ENCODE measurements at regions not wholly inside any gene's neighbourhood (a gene's known extent, or its start where the extent isn't known, plus 50 kb on each side); places are given as distances from the start of the nearest gene placed in this dataset.

DNA sequence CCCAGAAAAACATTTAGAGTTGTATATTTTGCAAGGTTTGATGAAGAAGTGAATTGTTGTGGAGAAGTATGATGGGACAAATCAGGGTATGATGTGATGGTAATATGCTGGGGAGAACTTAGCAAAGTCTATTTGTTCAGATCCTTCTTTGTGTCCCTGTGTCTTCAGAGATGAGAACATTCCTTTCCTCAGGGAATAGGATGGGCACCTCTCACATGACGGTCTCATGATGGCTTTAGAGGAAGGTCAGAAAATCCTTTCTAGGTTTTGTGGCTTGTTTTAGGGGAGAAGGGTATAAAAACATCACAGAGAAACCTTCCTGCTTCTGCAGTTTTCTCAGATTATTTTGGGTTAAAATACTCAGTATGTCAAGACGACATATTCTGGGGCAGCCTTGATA lies 171.3 kb upstream of the NRIP1 start:
- no peaks in the 10 kb centered on the region for H3K4me1 ChIP-seq (ENCODE audit: control insufficient read depth in 2 of 3, insufficient read depth in 2 of 3, low read depth in 1 of 3, low read length in 3 of 3)
- no peak overlapping the region for H3K9ac ChIP-seq (ENCODE audit: low read length in 3 of 3)
- H3K36me3 ChIP-seq (ENCODE audit: control insufficient read depth in 2 of 3, insufficient read depth in 3 of 3, low read length in 3 of 3), result no peaks in the 10 kb centered on the region
- TF ChIP-seq, protein P1, sequence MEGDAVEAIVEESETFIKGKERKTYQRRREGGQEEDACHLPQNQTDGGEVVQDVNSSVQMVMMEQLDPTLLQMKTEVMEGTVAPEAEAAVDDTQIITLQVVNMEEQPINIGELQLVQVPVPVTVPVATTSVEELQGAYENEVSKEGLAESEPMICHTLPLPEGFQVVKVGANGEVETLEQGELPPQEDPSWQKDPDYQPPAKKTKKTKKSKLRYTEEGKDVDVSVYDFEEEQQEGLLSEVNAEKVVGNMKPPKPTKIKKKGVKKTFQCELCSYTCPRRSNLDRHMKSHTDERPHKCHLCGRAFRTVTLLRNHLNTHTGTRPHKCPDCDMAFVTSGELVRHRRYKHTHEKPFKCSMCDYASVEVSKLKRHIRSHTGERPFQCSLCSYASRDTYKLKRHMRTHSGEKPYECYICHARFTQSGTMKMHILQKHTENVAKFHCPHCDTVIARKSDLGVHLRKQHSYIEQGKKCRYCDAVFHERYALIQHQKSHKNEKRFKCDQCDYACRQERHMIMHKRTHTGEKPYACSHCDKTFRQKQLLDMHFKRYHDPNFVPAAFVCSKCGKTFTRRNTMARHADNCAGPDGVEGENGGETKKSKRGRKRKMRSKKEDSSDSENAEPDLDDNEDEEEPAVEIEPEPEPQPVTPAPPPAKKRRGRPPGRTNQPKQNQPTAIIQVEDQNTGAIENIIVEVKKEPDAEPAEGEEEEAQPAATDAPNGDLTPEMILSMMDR (IDR thresholded peaks at IDR 0.05; ENCODE audit: borderline replicate concordance, extremely low read depth, insufficient read depth), result no peak
- no peak overlapping the region for H3K27ac ChIP-seq (ENCODE audit: low read depth in 2 of 2, low read length in 2 of 2)
- H3K9me3 ChIP-seq (ENCODE audit: control insufficient read depth in 2 of 3, insufficient read depth in 1 of 3, low read length in 3 of 3), result no peaks in the 10 kb centered on the region
- DNase-seq, result no peak
- intact Hi-C loops (cut with DNase I), result no loop called here
- no peak for FAIRE-seq
- H3K27me3 ChIP-seq (ENCODE audit: control insufficient read depth, insufficient read depth, low read length), result no peaks in the 10 kb centered on the region
- H3K4me3 ChIP-seq (ENCODE audit: low read length in 3 of 3), result no peak overlapping the region

DNA sequence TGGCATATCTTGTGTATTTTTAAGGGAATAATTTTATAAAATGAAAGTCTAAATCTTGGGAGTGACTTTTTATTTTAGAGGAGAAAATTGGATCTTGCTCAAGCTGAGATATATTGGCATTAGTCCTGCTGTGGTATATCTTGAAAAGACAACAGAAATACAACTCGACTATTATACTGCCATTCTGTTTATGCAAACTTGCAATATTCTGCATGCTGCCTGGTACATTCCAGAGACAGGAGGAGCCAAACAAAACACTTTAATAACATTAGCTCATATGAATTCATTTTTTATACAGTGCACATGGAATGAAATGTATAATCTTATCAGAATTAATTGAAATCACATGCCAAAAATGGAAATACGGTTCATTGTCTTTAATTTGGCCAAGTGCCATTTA lies 176.0 kb upstream of the NRIP1 start:
- Histone ChIP-seq H3K27me3 (ENCODE audit: control insufficient read depth, insufficient read depth, low read length) (no peaks in the 10 kb centered on the region), H3K4me1 (ENCODE audit: control insufficient read depth in 2 of 3, insufficient read depth in 2 of 3, low read depth in 1 of 3, low read length in 3 of 3) (peaks cover 0 to 2% (median 0%) of the 10 kb centered on the region in 3 donors), H3K27ac (ENCODE audit: low read depth in 2 of 2, low read length in 2 of 2) (no peak overlapping the region), H3K4me3 (ENCODE audit: low read length in 3 of 3) (no peak overlapping the region), H3K36me3 (ENCODE audit: control insufficient read depth in 2 of 3, insufficient read depth in 3 of 3, low read length in 3 of 3) (no peaks in the 10 kb centered on the region), H3K9ac (ENCODE audit: low read length in 3 of 3) (no peak overlapping the region), H3K9me3 (ENCODE audit: control insufficient read depth in 2 of 3, insufficient read depth in 1 of 3, low read length in 3 of 3) (no peaks in the 10 kb centered on the region)
- intact Hi-C loops (cut with DNase I), result no loop called here
- TF ChIP-seq, protein P1 (IDR thresholded peaks at IDR 0.05; ENCODE audit: borderline replicate concordance, extremely low read depth, insufficient read depth), result no peak
- DNase-seq (peak in 1 of 5 donors; percentile 29), FAIRE-seq (no peak)

DNA sequence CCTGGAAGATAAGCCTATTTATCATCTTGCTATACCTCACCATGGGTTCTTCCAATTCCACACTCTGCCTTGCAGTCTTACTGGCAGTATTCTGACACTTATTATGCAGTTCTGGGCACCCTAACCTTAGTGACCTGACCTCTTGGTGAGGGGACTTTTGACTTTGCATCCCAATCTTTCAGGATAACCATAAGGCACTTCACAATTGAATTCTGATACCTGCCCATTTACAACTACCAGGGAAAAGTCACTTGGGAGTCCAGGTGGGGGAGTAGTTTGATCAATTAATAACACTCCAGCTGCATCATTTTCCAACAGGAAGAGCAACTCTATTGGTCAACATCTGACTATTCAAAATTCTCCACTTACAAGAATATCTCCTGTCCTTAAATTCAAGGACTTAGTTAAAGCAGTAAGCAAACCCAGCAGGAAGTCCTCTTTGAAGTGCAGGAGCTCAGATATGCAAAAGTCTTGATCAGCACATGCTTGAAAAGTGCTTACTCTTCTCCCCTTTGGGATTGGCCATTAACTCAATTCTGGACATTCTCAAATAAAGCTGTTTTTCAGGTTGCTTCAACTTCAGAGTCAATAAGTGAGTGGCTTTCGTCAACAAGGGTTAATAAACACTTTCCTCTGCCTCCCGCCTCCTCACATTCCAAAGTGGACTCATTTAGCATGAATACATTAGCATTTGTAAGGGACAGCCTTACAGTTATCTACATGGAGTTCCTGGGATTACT lies 177.4 kb upstream of the NRIP1 start:
- no peaks in the 10 kb centered on the region for H3K36me3 ChIP-seq (ENCODE audit: control insufficient read depth in 2 of 3, insufficient read depth in 3 of 3, low read length in 3 of 3)
- H3K4me3 ChIP-seq (ENCODE audit: low read length in 3 of 3), result no peak overlapping the region
- DNase-seq, result peak in 3 of 5 donors; percentile 13 to 54 (median 25)
- H3K9ac ChIP-seq (ENCODE audit: low read length in 3 of 3), result no peak overlapping the region
- no peaks in the 10 kb centered on the region for H3K27me3 ChIP-seq (ENCODE audit: control insufficient read depth, insufficient read depth, low read length)
- TF ChIP-seq, protein P1 (IDR thresholded peaks at IDR 0.05; ENCODE audit: borderline replicate concordance, extremely low read depth, insufficient read depth), result no peak
- peaks cover 0 to 2% (median 0%) of the 10 kb centered on the region in 3 donors for H3K4me1 ChIP-seq (ENCODE audit: control insufficient read depth in 2 of 3, insufficient read depth in 2 of 3, low read depth in 1 of 3, low read length in 3 of 3)
- no peak for FAIRE-seq
- H3K9me3 ChIP-seq (ENCODE audit: control insufficient read depth in 2 of 3, insufficient read depth in 1 of 3, low read length in 3 of 3), result no peaks in the 10 kb centered on the region
- no peak overlapping the region for H3K27ac ChIP-seq (ENCODE audit: low read depth in 2 of 2, low read length in 2 of 2)
- intact Hi-C loops (cut with DNase I), result no loop called here

Measured in kidney (tissue), 13 donors.